HEK293T (cell line): ENCODE measurements at regions not wholly inside any gene's neighbourhood (a gene's known extent, or its start where the extent isn't known, plus 50 kb on each side); places are given as distances from the start of the nearest gene placed in this dataset.

ENCODE experiments used
- CTCF ChIA-PET: fragments of 350-600 bp; formaldehyde crosslinking; extraction: SDS; loops from one replicate; lab custom pipeline; 2021; ENCODE audit warnings: antibody characterized with exemption, inconsistent platforms; lab: Yijun Ruan, JAX
- POLR2A ChIA-PET: fragments of 350-600 bp; formaldehyde crosslinking; extraction: SDS; loops from one replicate; lab custom pipeline; 2020; ENCODE audit warnings: antibody characterized with exemption, inconsistent platforms; lab: Yijun Ruan, JAX
- DNase-seq: peaks from one replicate; pipeline ENCODE4 v3.0.0; 2012; ENCODE audit warnings: mixed read lengths; ENCODE audit errors: extremely low spot score
- ARNT ChIP-seq: fragments of 450-650 bp; IDR thresholded peaks from 2 replicates; pipeline ENCODE4 v1.6.1; 2017; ENCODE audit warnings: mild to moderate bottlenecking
- BHLHE40 ChIP-seq: fragments of 450-650 bp; IDR thresholded peaks from 2 replicates; pipeline ENCODE4 v1.6.1; 2016; ENCODE audit warnings: mild to moderate bottlenecking, moderate library complexity, borderline replicate concordance
- CTBP1 ChIP-seq: fragments of 450-650 bp; IDR thresholded peaks from 2 replicates; pipeline ENCODE4 v1.6.1; 2016; ENCODE audit warnings: borderline replicate concordance
- ELF4 ChIP-seq: fragments of 450-650 bp; IDR thresholded peaks from 2 replicates; pipeline ENCODE4 v1.6.1; 2017; ENCODE audit warnings: antibody characterized with exemption
- FOXA1 ChIP-seq: fragments of 450-650 bp; IDR thresholded peaks from 2 replicates; pipeline ENCODE4 v1.6.1; 2016; ENCODE audit warnings: mild to moderate bottlenecking
- FOXK2 ChIP-seq: fragments of 450-650 bp; IDR thresholded peaks from 2 replicates; pipeline ENCODE4 v1.6.1; 2016; ENCODE audit warnings: mild to moderate bottlenecking
- FOXM1 ChIP-seq: fragments of 450-650 bp; IDR thresholded peaks from 2 replicates; pipeline ENCODE4 v1.6.1; 2017; ENCODE audit warnings: mild to moderate bottlenecking, borderline replicate concordance
- HDGF ChIP-seq: fragments of 450-650 bp; IDR thresholded peaks from 2 replicates; pipeline ENCODE4 v1.6.1; 2017; ENCODE audit warnings: antibody characterized with exemption, borderline replicate concordance
- L3MBTL2 ChIP-seq: fragments of 450-650 bp; conservative IDR thresholded peaks from 2 replicates; pipeline ENCODE4 v1.6.1; 2016; ENCODE audit warnings: mild to moderate bottlenecking
- LEF1 ChIP-seq: fragments of 450-650 bp; IDR thresholded peaks from 2 replicates; pipeline ENCODE4 v1.6.1; 2017; ENCODE audit warnings: mild to moderate bottlenecking, borderline replicate concordance
- NFRKB ChIP-seq: fragments of 450-650 bp; IDR thresholded peaks from 2 replicates; pipeline ENCODE4 v1.6.1; 2016; ENCODE audit warnings: mild to moderate bottlenecking, moderate library complexity
- SP1 ChIP-seq: fragments of 450-650 bp; IDR thresholded peaks from 2 replicates; pipeline ENCODE4 v1.6.1; 2017
- SUZ12 ChIP-seq: fragments of 450-650 bp; IDR thresholded peaks from 2 replicates; pipeline ENCODE4 v1.6.1; 2016; ENCODE audit warnings: mild to moderate bottlenecking
- TARDBP ChIP-seq: fragments of 450-650 bp; IDR thresholded peaks from 2 replicates; pipeline ENCODE4 v1.6.1; 2016
- ZNF384 ChIP-seq: fragments of 450-650 bp; IDR thresholded peaks from 2 replicates; pipeline ENCODE4 v1.6.1; 2016
- TF ChIP-seq, protein P1 (sequence below): fragments of 450-650 bp; IDR thresholded peaks from 2 replicates; pipeline ENCODE4 v1.6.1; 2016

GRCh38 chr11:95660038-95660437 lies 129.5 kb downstream of the FAM76B start:
- no peak for DNase-seq
- TF ChIP-seq ARNT: no peak
- no peak for TF ChIP-seq TARDBP
- no peak for TF ChIP-seq ZNF384
- no peak for TF ChIP-seq CTBP1
- CTCF ChIA-PET: no interaction called here
- POLR2A ChIA-PET: no interaction called here

DNA sequence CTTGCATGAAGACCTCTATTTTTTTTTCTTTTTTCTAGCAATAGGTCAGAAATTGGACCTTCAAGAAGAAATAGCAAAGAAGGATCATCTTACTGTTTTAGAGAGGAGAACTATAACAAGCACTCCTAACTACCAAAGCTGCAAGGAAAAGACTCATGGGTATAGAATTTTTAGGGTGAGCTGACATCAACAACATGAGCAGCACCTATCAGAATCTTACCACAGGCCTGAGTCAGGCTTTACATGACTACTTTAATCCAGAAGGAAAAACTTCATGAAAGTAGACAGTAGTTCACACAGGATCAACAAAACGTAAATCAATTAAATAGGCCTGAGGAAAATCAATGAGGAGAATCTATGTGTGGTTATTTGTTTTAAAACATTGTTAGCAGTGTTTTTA lies 130.5 kb downstream of the FAM76B start:
- TF ChIP-seq HDGF (no peak), FOXM1 (no peak), ZNF384 (no peak), L3MBTL2 (no peak), FOXK2 (no peak), SP1 (no peak), BHLHE40 (no peak), FOXA1 (no peak), SUZ12 (no peak), ELF4 (no peak), NFRKB (no peak), TARDBP (no peak), ARNT (no peak), LEF1 (no peak), CTBP1 (no peak)
- TF ChIP-seq, protein P1, sequence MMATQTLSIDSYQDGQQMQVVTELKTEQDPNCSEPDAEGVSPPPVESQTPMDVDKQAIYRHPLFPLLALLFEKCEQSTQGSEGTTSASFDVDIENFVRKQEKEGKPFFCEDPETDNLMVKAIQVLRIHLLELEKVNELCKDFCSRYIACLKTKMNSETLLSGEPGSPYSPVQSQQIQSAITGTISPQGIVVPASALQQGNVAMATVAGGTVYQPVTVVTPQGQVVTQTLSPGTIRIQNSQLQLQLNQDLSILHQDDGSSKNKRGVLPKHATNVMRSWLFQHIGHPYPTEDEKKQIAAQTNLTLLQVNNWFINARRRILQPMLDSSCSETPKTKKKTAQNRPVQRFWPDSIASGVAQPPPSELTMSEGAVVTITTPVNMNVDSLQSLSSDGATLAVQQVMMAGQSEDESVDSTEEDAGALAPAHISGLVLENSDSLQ: no peak
- ChIA-PET POLR2A (no interaction called here), CTCF (no interaction called here)
- DNase-seq: no peak

- DNase-seq: no peak
- ChIA-PET CTCF (interaction anchor here (0.7 kb wide), 1 partner anchor 663 kb away, joined by 6 read pairs; no protein-coding TSS in a partner anchor), POLR2A (no interaction called here)
- TF ChIP-seq ZNF384: no peak
- no peak for TF ChIP-seq SP1
- TF ChIP-seq LEF1: no peak
- no peak for TF ChIP-seq FOXM1
- no peak for TF ChIP-seq SUZ12
These were observed 134.0 kb downstream of the FAM76B start for GRCh38 chr11:95655536-95655935.

GRCh38 chr11:95653680-95654079 lies 135.9 kb downstream of the FAM76B start:
- POLR2A ChIA-PET: no interaction called here
- TF ChIP-seq ZNF384 (no peak), CTBP1 (no peak)
- TF ChIP-seq, protein P1: no peak
- DNase-seq: no peak
- CTCF ChIA-PET: no interaction called here

GRCh38 chr11:95653099-95653498 lies 136.5 kb downstream of the FAM76B start:
- DNase-seq: no peak
- CTCF ChIA-PET: no interaction called here
- POLR2A ChIA-PET: no interaction called here
- TF ChIP-seq SP1 (no peak), ELF4 (no peak), LEF1 (no peak), SUZ12 (no peak), HDGF (no peak), FOXM1 (no peak), FOXK2 (no peak), NFRKB (no peak), CTBP1 (no peak), L3MBTL2 (no peak), ZNF384 (no peak), BHLHE40 (no peak), FOXA1 (no peak), ARNT (no peak), TARDBP (no peak)
- TF ChIP-seq, protein P1: no peak

DNA sequence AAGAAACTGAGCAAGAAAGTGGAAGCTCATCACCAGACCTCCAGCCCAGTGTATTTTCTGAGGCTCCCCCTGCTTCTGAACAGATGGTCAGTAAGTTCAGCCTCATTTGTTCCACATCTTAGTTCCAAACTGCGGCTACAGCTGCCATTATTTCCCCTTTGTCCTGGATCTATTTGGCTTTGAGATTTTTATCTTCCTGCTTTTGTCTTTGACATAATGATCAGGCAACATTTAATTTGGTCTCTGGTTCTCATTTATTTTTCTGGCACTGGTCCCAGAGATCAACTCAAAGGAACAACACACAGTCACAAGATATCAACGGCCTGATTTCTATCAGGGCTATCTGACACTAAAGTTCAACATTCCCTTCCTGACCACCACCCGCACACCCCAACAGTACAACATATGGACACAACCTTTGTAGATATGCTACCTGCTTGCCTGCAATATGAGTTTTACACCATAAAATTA lies 137.5 kb downstream of the FAM76B start:
- POLR2A ChIA-PET: no interaction called here

DNA sequence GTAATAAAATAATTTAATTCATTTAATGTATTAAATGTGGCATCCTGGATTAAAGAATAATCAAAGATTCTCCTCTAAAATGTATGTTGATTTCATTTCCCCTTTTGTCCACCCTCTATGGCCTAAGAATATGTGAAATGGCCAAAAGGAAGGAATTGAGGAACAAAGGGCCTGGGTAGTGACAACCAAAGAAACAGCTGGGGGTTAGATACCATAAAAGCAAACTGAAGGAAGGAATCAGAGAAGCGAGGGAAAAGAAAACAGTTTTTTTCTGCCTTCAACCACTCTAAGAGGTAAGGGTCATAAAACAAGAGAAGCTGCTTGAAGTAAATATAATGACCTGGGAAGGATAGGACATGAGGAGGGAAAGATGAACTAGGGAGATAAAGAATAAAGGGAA lies 139.3 kb downstream of the FAM76B start:
- POLR2A ChIA-PET: no interaction called here
- TF ChIP-seq ZNF384 (0 out of 2 replicates have a peak, but pooled peaks have one; percentile 32), FOXM1 (no peak)
- DNase-seq: no peak
- CTCF ChIA-PET: no interaction called here

More for the DNA sequence above, 137.5 kb downstream of the FAM76B start:
- CTCF ChIA-PET: no interaction called here
- DNase-seq: no peak
- TF ChIP-seq FOXA1 (no peak), SP1 (no peak), CTBP1 (no peak), FOXM1 (no peak), LEF1 (no peak), ARNT (no peak), ELF4 (no peak), HDGF (no peak), L3MBTL2 (no peak), NFRKB (no peak), TARDBP (no peak)
